PC-9 (cell line): ENCODE measurements at regions not wholly inside any gene's neighbourhood (a gene's known extent, or its start where the extent isn't known, plus 50 kb on each side); places are given as distances from the start of the nearest gene placed in this dataset.

ENCODE experiments used
- BruUV-seq: library from RNA; stranded (reverse); fragments of 400-500 nt; replicated peaks from 2 replicates; lab custom pipeline; 2021; lab: Mats Ljungman, UMichigan
- CTCF ChIA-PET: fragments of 300-600 bp; sonication (Branson Sonifier 250); formaldehyde crosslinking; loops from one replicate; lab custom pipeline; 2022; ENCODE audit warnings: antibody characterized with exemption; lab: Charles Lee
- POLR2A ChIA-PET: fragments of 300-600 bp; sonication (Branson Sonifier 250); formaldehyde crosslinking; loops from one replicate; lab custom pipeline; 2022; ENCODE audit warnings: antibody characterized with exemption; ENCODE audit not compliant: unreplicated experiment; lab: Charles Lee
- DNase-seq, 2 experiments: peaks; one replicate each; pipeline versions ENCODE4 v3.0.0 to v3.0.0-alpha.2; 2015 to 2022; ENCODE audit warnings: mixed read lengths in 1 of 2
- H2AFZ ChIP-seq: fragments of 200-600 bp; sonication (generic); 2 replicates; pipeline ENCODE4 v1.8.1; 2017; ENCODE audit warnings: antibody characterized with exemption
- H3F3A ChIP-seq: fragments of 200-600 bp; sonication (generic); 2 replicates; pipeline ENCODE4 v1.8.1; 2017; ENCODE audit warnings: antibody characterized with exemption, mild to moderate bottlenecking, low read depth; ENCODE audit not compliant: insufficient read depth
- H3K27ac ChIP-seq: fragments of 200-600 bp; sonication (generic); 2 replicates; pipeline ENCODE4 v1.6.1; 2016; ENCODE audit warnings: mixed run types
- H3K27me3 ChIP-seq: fragments of 200-600 bp; sonication (generic); 2 replicates; pipeline ENCODE4 v1.6.1; 2016; ENCODE audit warnings: low read depth, mixed run types; ENCODE audit not compliant: insufficient read depth
- H3K36me3 ChIP-seq: fragments of 200-600 bp; sonication (generic); 2 replicates; pipeline ENCODE4 v1.6.1; 2016; ENCODE audit warnings: low read depth, mixed run types
- H3K4me1 ChIP-seq: fragments of 200-600 bp; sonication (generic); replicated peaks from 2 replicates; pipeline ENCODE4 v1.6.1; 2016; ENCODE audit warnings: mixed run types; ENCODE audit not compliant: insufficient read depth
- H3K4me2 ChIP-seq: fragments of 200-600 bp; sonication (generic); 2 replicates; pipeline ENCODE4 v1.6.1; 2017; ENCODE audit warnings: mixed run types
- H3K4me3 ChIP-seq: fragments of 200-600 bp; sonication (generic); 2 replicates; pipeline ENCODE4 v1.6.1; 2016; ENCODE audit warnings: mixed run types
- H3K79me2 ChIP-seq: fragments of 200-600 bp; sonication (generic); 2 replicates; pipeline ENCODE4 v1.6.1; 2017; ENCODE audit warnings: low read depth, mixed run types
- H3K9me2 ChIP-seq: fragments of 200-600 bp; sonication (generic); 2 replicates; pipeline ENCODE4 v1.8.1; 2017; ENCODE audit warnings: mild to moderate bottlenecking; ENCODE audit not compliant: insufficient read depth
- H3K9me3 ChIP-seq: fragments of 200-600 bp; sonication (generic); 2 replicates; pipeline ENCODE4 v1.8.1; 2016; ENCODE audit warnings: low read depth; ENCODE audit not compliant: insufficient read depth
- H4K20me1 ChIP-seq: fragments of 200-600 bp; sonication (generic); 2 replicates; pipeline ENCODE4 v1.8.1; 2017; ENCODE audit not compliant: insufficient read depth
- EZH2 ChIP-seq: fragments of 200-600 bp; sonication (generic); IDR thresholded peaks from 2 replicates; pipeline ENCODE4 v1.8.0; 2017; ENCODE audit warnings: antibody characterized with exemption, low read depth
- intact Hi-C: fragments of 100-400 bp; cut with micrococcal nuclease; formaldehyde crosslinking; loops from one replicate; pipeline ENCODE4 v1.10.0; 2022; ENCODE audit not compliant: unreplicated experiment
- TF ChIP-seq, protein P1 (sequence below): fragments of 200-600 bp; sonication (generic); conservative IDR thresholded peaks from 2 replicates; pipeline ENCODE4 v1.6.1; 2017; ENCODE audit warnings: mixed run types, antibody characterized with exemption, mild to moderate bottlenecking, moderate library complexity

- TF ChIP-seq, protein P1, sequence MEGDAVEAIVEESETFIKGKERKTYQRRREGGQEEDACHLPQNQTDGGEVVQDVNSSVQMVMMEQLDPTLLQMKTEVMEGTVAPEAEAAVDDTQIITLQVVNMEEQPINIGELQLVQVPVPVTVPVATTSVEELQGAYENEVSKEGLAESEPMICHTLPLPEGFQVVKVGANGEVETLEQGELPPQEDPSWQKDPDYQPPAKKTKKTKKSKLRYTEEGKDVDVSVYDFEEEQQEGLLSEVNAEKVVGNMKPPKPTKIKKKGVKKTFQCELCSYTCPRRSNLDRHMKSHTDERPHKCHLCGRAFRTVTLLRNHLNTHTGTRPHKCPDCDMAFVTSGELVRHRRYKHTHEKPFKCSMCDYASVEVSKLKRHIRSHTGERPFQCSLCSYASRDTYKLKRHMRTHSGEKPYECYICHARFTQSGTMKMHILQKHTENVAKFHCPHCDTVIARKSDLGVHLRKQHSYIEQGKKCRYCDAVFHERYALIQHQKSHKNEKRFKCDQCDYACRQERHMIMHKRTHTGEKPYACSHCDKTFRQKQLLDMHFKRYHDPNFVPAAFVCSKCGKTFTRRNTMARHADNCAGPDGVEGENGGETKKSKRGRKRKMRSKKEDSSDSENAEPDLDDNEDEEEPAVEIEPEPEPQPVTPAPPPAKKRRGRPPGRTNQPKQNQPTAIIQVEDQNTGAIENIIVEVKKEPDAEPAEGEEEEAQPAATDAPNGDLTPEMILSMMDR, result no peak
- no peak for TF ChIP-seq EZH2
- H3K4me1 ChIP-seq, result no peaks in the 10 kb centered on the region
- ChIA-PET CTCF (no interaction called here), POLR2A (no interaction called here)
- no peaks in the 10 kb centered on the region for H3K9me3 ChIP-seq
- H3K4me2 ChIP-seq, result no peak overlapping the region
- no peaks in the 10 kb centered on the region for H3K27me3 ChIP-seq
- no peak for DNase-seq
- H3K79me2 ChIP-seq, result no peaks in the 10 kb centered on the region
- H4K20me1 ChIP-seq, result no peaks in the 10 kb centered on the region
- no TSS peak for BruUV-seq
- H3K27ac ChIP-seq, result no peak overlapping the region
- H3K4me3 ChIP-seq, result no peak overlapping the region
- intact Hi-C loops, result no loop called here
- H3K9me2 ChIP-seq, result no peaks in the 10 kb centered on the region
- H3F3A ChIP-seq, result no peaks in the 10 kb centered on the region
- H3K36me3 ChIP-seq, result no peaks in the 10 kb centered on the region
- no peak overlapping the region for H2AFZ ChIP-seq
Observed at GRCh38 chr16:64736857-64737256, 385.0 kb downstream of the CDH11 start.

DNA sequence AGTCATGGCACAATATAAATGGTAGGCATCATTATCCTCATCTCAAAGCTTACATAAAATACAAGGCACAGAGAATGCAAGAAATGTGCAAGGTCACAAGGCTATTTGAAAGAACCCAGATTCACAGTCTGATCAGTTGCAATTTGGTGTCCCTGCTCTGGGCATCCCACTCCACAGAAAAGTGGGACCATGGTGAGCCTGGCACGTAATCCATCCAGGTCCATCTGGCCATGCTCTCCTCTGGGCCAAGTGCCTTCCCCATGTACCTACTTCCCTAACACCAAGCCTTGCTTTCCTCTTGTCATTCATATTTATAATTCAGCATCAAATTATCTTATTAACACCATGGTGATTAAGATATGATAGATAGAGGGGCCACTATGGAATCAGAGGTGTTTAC, 390.0 kb downstream of the CDH11 start:
- H3K27me3 ChIP-seq, result no peaks in the 10 kb centered on the region
- CTCF ChIA-PET, result no interaction called here
- TF ChIP-seq, protein P1, result no peak
- no peak for TF ChIP-seq EZH2

GRCh38 chr16:64730261-64730660, 391.6 kb downstream of the CDH11 start:
- ChIA-PET POLR2A (no interaction called here), CTCF (no interaction called here)
- no peaks in the 10 kb centered on the region for H3K27me3 ChIP-seq
- no peaks in the 10 kb centered on the region for H3K9me3 ChIP-seq
- TF ChIP-seq, protein P1, result no peak
- TF ChIP-seq EZH2, result no peak
- no peaks in the 10 kb centered on the region for H3F3A ChIP-seq
- no TSS peak for BruUV-seq
- no peak overlapping the region for H3K4me2 ChIP-seq
- H3K4me3 ChIP-seq, result no peak overlapping the region
- no peaks in the 10 kb centered on the region for H4K20me1 ChIP-seq
- intact Hi-C loops, result no loop called here
- H3K4me1 ChIP-seq, result no peaks in the 10 kb centered on the region
- DNase-seq, result no peak
- H3K27ac ChIP-seq, result no peak overlapping the region
- no peaks in the 10 kb centered on the region for H3K9me2 ChIP-seq
- H3K79me2 ChIP-seq, result no peaks in the 10 kb centered on the region
- no peaks in the 10 kb centered on the region for H3K36me3 ChIP-seq
- no peak overlapping the region for H2AFZ ChIP-seq

More for the DNA sequence above, 390.0 kb downstream of the CDH11 start:
- no peaks in the 10 kb centered on the region for H4K20me1 ChIP-seq
- H2AFZ ChIP-seq, result no peak overlapping the region
- H3K79me2 ChIP-seq, result no peaks in the 10 kb centered on the region
- no peaks in the 10 kb centered on the region for H3K36me3 ChIP-seq
- DNase-seq, result no peak
- no peak overlapping the region for H3K4me2 ChIP-seq
- POLR2A ChIA-PET, result no interaction called here
- BruUV-seq, result no TSS peak
- H3K9me2 ChIP-seq, result no peaks in the 10 kb centered on the region
- intact Hi-C loops, result no loop called here
- no peaks in the 10 kb centered on the region for H3F3A ChIP-seq
- no peaks in the 10 kb centered on the region for H3K4me1 ChIP-seq
- H3K27ac ChIP-seq, result no peak overlapping the region
- H3K4me3 ChIP-seq, result no peak overlapping the region
- H3K9me3 ChIP-seq, result no peaks in the 10 kb centered on the region
